Stimulated activated CD8-positive, alpha-beta memory T cell treated with anti-CD3 and anti-CD28 coated beads, Interleukin-7, amount 100 ng/mL, for 48 hours (primary cell): ENCODE measurements at regions not wholly inside any gene's neighbourhood (a gene's known extent, or its start where the extent isn't known, plus 50 kb on each side); places are given as distances from the start of the nearest gene placed in this dataset.
"Not testable (repeated sequence)": the region's sequence is repeated elsewhere in the genome, so short reads cannot be mapped to it uniquely, and the experiment has no call there.

Experiments
- DNase-seq, 2 donors: peaks; one replicate each; pipeline ENCODE4 v3.0.0-alpha.2; 2020; ENCODE audit warnings: low read depth in 1 of 2; ENCODE audit errors: extremely low read depth in 1 of 2

DNA sequence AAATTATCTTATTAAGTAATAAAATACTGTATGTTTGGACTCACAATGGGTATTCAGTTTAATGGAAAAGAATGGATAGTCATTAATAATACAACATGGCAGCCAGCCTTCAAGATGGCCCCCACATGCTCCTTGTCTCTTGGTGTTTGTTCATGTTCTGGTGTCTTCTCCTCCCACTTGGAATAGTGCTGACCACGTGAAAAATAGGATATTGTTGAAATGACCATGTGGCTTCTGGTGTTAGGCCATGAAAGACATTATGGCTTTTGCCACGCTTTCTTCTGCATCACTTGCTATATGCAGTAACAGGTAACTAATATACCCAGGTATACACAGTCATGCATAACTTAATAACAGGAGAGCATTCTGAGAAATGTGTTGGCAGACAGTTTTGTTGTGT, 341.0 kb downstream of the KCNJ2 start:
- DNase-seq, result no peak

GRCh38 chr17:70517816-70518215, 348.5 kb downstream of the KCNJ2 start:
- DNase-seq, result no peak

DNA sequence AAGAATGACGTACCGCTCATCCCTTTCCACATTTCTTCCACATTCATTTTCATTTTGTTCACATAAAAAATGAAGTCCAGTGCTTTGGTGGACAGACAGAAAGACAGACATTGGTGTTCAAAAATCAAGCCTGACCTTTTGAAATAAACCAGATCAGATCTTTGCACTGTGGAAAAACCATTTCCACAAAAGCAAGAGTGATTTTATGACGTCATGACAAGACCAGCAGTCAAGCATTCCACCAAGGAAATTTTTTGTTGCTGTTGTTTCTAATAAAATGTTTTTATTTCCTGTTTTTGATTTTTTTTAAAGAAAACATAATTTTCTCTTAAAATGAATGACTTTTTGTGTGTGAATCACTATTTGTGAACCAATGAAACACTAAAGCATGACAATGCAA, 350.0 kb downstream of the KCNJ2 start:
- no peak for DNase-seq

DNA sequence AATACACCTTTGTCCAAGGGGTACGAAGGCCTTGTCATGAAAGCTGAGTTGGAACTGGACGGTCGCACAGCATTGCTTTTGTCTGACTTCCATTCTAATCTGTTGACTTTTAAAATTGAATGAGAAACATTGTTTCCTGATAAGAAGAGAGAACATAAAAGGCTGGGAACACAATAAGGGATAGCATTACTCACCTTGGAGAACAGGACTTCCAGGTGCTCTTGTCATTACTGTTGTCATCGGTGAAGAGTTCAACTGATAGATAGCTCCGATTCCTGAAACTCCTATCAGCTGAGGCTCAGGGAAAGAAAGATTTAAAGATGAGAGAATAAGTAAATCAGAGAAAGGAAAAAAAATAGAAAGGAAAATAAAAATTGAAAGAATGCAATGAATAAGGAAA, 351.1 kb downstream of the KCNJ2 start:
- no peak for DNase-seq

GRCh38 chr17:70520956-70521355, 351.6 kb downstream of the KCNJ2 start:
- DNase-seq, result no peak

DNA sequence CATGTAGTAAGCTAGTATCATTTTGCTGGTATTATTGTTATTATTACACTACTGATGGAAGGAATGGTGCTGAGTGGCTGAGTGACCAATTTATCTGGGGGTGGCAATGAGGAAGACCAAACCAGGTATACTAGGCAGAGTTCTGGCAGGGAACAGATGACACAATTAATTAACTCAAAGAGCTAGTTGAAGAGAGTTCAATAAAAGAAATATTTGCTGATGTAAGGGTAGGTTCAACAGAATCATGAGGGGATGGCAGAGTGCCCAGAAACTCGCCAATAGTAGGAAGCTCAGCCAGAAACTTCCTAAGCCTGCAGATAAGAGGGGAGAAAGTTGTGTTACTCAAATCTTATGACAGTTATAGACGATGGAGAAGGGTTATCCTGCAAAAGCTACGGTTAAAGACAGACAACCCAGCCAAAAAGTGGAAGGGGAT, 352.5 kb downstream of the KCNJ2 start:
- DNase-seq, result no peak

DNA sequence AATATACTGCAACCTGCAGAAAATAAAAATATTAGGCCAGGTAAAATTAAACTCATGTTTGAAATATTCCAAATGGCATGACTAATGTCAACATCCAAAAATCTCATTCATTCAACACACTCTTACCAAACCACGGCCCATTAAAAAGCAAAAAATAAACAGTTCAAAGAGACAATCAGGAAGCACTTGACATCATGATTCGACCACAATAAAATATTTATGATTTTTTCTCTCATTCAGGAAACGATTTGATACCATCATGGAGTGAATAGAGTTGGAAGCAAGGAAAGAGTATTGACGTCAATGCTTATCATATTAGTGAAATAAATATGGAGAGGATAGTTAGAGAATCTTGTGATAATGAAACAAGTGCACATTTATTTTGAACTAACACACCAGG, 354.1 kb downstream of the KCNJ2 start:
- no peak for DNase-seq

DNA sequence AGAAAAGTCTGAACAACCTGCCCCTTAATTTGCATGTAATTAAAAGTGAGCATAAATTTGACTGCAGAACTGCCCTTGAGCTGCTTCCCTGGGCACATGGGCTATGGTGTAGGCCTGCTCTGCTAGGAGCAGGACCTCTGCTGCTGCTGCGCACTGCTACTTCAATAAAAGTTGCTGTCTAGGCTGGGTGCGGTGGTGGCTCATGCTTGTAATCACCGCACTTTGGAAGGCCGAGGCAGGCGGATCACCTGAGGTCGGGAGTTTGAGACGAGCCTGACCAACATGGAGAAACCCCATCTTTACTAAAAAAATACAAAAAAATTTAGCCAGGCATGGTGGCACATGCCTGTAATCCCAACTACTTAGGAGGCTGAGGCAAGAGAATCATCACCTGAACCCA, 355.7 kb downstream of the KCNJ2 start:
- not testable (repeated sequence) for DNase-seq

- DNase-seq, result no peak
Measured at GRCh38 chr17:70525961-70526360, 356.6 kb downstream of the KCNJ2 start.

- DNase-seq, result no peak
Measured at GRCh38 chr17:70527364-70527888, 358.1 kb downstream of the KCNJ2 start.

- DNase-seq, result no peak
Measured at GRCh38 chr17:70533427-70533826, 364.1 kb downstream of the KCNJ2 start.

- DNase-seq, result no peak
Measured at GRCh38 chr17:70535986-70536385, 366.7 kb downstream of the KCNJ2 start.

GRCh38 chr17:70539132-70539924, 370.0 kb downstream of the KCNJ2 start:
- no peak for DNase-seq

DNA sequence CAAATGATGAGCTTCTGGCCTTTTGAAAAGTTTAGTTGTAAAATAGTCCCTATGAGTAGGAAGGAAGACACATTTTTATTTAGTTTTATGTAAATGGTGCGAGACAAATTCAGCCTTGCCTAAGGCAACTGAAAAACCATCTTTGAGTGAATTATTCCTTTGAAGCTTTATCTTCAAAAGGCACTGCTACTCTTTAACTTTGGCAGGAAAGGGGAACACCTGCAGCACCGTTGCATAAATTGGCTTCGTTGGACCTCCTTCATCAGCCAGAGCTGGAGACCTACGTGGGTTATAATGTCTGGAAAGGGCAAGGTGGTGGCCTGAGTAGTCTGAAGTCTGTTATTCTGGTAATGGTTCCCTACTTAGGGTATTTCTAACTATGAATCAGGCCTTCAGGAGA, 373.5 kb downstream of the KCNJ2 start:
- no peak for DNase-seq

- no peak for DNase-seq
Measured at GRCh38 chr17:70544317-70544716, 375.0 kb downstream of the KCNJ2 start.

- DNase-seq, result no peak
Measured at GRCh38 chr17:70552230-70552981, 383.1 kb downstream of the KCNJ2 start.

DNA sequence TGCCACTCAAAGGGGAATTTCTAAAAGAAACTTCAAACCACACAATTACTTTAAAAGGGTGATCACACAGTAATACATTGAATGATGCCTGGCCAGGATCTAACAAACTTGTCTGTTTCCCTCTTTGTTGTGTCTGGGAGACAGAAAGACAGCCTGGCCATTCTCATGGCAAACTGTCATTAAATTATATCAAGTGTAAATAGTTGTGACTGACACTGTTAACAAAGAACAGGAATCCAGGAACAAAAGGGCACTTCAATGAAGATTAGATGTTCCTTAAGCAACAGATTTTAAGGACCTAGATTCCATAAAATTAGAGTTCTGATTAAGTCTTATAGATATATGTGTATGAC, 383.6 kb downstream of the KCNJ2 start:
- no peak for DNase-seq

DNA sequence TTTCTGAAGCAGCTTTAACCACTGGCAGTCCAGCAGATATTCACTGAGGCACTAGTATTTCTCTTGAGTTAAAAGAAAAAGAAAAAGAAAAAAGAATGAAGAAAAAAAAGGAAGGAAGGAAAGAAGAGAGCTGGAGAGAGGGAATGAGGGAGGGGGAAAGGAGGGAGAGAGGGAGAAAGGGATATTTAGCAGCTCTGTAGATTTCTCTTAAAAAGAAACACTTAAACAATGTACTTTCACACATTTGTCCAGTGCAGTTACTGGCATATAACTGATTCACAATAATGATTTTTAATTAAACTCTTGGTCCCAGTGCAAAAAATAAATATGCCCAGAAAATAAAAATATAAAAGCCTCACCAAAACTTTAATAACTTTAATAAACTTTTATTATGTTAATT, 386.4 kb downstream of the KCNJ2 start:
- DNase-seq, result no peak

DNA sequence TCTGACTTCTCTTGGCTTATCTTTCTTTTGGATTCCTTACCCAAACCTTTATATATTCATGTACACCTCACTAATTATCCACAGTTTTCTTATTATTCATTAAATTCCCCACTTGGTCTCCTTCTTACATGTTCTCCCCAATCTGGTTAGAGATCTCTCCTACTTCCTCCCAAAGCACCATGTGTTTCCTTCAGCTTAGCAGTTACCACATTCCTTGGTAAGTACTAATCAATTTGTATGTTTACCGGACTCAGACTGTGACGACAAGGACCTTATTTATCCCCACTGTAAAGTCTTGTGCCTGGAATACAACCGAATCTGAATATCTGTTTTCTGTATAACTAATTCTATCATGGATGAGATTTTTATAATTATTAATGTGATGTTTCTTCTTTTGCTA, 389.5 kb downstream of the KCNJ2 start:
- no peak for DNase-seq

DNA sequence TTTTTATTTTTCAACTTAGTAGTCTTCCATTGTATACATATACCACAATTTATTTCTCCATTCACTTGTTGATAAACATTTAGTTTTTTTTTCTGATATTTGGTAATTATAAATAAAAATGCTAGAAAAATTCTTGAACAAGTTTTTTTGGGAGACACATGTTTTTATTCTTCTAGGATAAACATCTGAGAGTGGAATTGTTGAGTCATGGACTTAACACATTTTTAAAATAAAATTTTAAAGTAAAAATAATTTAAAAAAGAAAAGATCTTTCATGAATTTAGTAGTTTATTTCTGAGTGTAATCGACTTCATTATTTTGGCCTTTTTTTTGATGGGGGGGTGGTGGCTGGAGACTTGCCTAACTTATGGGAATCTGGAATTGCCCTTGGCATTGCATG, 391.1 kb downstream of the KCNJ2 start:
- DNase-seq, result no peak

DNA sequence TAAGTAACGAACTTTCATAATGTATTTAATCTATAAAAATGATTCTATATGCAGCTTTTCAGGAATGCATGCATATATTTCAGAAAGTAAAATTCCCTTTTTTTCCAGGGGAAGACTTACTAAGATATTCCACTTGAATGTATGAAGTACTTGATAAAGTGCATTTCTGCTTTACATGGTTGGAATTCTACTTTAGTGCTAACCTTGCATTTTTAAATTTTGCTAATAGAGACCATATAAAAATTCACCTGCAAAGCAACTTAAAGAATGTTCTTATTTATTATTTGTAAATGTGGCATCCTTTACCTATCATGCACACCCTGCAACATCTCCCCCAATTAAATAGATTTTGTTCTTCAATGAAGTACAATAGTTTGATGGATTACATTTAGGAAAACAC, 392.8 kb downstream of the KCNJ2 start:
- DNase-seq, result no peak

DNA sequence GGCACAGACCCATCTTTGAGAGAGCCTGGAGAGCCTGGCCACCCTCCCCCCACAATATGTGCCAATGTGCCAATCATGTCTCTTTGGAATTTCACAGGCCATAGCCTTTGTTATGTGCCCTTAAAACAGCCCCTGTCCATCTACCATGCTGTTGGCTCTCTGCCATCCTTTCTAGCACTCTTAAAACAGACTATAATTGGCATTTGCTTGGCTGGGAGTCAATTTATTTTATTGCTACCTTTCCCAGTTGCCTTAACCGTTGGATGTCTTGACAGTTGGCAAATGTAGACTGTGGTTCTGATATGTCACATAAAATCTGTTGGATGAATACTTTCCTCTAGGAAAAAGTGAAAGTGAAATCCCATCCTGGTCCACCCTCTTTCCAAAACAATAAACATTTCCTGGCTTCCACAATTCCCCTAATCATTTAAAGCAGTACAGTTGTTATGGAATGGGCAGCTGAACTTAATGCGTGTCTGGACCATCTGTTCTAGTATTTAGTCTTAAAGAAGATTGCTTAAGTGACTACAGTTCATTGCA, 394.0 kb downstream of the KCNJ2 start:
- no peak for DNase-seq
